Bronchial epithelial cell (primary cell): ENCODE measurements at regions not wholly inside any gene's neighbourhood (a gene's known extent, or its start where the extent isn't known, plus 50 kb on each side); places are given as distances from the start of the nearest gene placed in this dataset.

Experiments used
- DNase-seq: peaks from one replicate; pipeline ENCODE4 v3.0.0-alpha.2; 2010; ENCODE audit warnings: low read depth
- FAIRE-seq: peaks from 2 replicates; lab custom pipeline; 2011; peaks lifted over from hg19 to GRCh38; lab: Jason Lieb, UNC
- H3K27me3 ChIP-seq: 2 replicates; pipeline ENCODE4 v1.5.1; 2011; ENCODE audit warnings: low read length; ENCODE audit not compliant: control insufficient read depth, insufficient read depth
- H3K36me3 ChIP-seq: 2 replicates; pipeline ENCODE4 v1.5.1; 2011; ENCODE audit warnings: low read length; ENCODE audit not compliant: control insufficient read depth, insufficient read depth
- H3K4me3 ChIP-seq: 2 replicates; pipeline ENCODE4 v1.5.1; 2011; ENCODE audit warnings: mild to moderate bottlenecking, low read depth, low read length, control low read depth
- TF ChIP-seq, protein P1 (sequence below): IDR thresholded peaks from 2 replicates; pipeline ENCODE4 v1.5.1; 2011; ENCODE audit warnings: mild to moderate bottlenecking, moderate library complexity, low read length, control low read depth, inconsistent platforms; ENCODE audit not compliant: insufficient read depth, severe bottlenecking

DNA sequence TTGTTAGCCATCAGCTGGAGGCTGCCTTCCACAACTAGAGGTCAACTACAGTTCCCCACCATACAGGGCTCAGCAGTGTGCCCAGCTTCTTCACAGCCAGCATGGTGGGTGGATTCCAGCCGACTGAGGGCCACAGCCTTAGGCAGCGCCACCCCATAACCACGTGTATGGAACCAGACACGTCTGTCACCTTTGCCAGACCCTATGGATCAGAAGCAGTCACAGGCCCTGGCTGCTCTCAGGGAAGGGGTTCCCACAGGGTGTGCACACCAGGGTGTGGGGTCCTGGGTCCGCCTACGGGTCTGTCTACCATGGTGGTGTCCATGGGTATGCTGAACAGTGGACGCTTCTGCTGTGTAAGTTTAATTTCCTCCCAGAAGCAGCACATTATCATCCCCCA lies 265.0 kb upstream of the FOXF1 start:
- TF ChIP-seq, protein P1, sequence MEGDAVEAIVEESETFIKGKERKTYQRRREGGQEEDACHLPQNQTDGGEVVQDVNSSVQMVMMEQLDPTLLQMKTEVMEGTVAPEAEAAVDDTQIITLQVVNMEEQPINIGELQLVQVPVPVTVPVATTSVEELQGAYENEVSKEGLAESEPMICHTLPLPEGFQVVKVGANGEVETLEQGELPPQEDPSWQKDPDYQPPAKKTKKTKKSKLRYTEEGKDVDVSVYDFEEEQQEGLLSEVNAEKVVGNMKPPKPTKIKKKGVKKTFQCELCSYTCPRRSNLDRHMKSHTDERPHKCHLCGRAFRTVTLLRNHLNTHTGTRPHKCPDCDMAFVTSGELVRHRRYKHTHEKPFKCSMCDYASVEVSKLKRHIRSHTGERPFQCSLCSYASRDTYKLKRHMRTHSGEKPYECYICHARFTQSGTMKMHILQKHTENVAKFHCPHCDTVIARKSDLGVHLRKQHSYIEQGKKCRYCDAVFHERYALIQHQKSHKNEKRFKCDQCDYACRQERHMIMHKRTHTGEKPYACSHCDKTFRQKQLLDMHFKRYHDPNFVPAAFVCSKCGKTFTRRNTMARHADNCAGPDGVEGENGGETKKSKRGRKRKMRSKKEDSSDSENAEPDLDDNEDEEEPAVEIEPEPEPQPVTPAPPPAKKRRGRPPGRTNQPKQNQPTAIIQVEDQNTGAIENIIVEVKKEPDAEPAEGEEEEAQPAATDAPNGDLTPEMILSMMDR: no peak
- FAIRE-seq (no peak), DNase-seq (no peak)
- Histone ChIP-seq H3K27me3 (no peaks in the 10 kb centered on the region), H3K36me3 (no peaks in the 10 kb centered on the region), H3K4me3 (no peak overlapping the region)

DNA sequence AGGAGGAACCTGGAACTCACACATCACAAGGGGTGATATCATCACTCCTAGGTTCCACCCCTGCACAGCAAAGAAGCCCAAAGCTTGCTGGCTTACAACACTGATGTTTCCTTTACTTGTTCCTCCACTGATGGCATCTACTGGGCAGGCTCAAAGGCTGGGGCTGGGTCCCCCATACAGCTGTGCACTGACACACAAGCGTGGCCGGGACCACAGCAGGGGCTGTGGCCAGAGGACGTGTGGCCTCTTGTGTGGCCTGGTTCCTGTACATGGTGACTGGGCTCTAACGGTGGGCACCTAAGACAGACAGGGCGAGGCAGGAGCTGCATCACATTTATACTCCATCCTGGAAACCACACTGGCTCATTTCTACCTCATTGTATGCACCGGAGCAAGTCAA lies 264.4 kb upstream of the FOXF1 start:
- DNase-seq (no peak), FAIRE-seq (no peak)
- no peaks in the 10 kb centered on the region for H3K27me3 ChIP-seq
- no peak overlapping the region for H3K4me3 ChIP-seq
- no peaks in the 10 kb centered on the region for H3K36me3 ChIP-seq
- TF ChIP-seq, protein P1: no peak

DNA sequence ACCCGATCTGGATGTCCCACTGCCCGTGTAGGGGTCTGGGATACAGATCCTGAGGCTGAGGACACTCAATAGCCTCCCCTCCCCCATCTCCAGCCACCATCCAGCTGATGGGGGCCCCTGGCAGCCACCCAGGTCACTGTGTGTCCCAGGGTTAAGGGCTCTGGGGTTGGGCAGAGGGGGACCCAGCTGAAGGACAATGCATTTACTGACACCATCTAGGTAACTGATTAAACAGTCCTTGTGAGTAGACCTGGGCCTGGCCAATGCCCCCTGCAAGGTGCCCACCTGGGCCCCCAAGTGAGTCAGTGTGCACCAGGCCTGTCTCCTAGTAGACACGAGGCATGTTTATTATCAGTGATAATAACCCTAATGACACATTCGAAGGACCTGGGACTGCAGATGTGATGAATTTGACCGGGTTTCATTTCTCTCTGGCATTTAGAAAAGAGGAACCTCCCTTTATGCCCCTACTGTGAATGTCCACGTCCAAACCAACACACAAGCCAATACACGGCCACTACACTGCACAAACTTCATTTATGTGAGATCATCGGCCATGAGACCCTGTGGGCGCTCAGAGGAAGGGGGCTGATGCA lies 261.9 kb upstream of the FOXF1 start:
- Histone ChIP-seq H3K36me3 (no peaks in the 10 kb centered on the region), H3K27me3 (no peaks in the 10 kb centered on the region), H3K4me3 (no peak overlapping the region)
- DNase-seq: no peak
- TF ChIP-seq, protein P1: no peak
- FAIRE-seq: no peak

DNA sequence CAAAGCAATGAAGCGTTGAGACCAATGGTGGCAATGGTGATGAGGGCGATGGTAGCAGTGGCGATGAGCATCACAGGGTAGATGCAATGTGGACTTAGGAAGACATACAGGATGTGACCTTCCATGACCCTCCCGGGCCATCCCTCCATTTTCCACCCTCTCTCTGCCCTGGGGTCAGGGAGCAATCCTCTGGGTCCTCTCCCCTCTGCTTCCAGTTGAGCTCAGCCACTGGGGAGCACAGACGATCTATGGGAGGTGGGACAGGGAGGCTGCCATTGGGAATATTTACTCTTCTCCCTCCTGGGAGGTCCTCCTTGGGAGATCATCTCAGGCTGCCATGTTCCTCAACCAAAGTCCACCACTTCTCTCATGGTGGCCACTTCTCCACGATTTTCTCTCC lies 260.7 kb upstream of the FOXF1 start:
- FAIRE-seq (peak; percentile 43), DNase-seq (no peak)
- H3K27me3 ChIP-seq: no peaks in the 10 kb centered on the region

DNA sequence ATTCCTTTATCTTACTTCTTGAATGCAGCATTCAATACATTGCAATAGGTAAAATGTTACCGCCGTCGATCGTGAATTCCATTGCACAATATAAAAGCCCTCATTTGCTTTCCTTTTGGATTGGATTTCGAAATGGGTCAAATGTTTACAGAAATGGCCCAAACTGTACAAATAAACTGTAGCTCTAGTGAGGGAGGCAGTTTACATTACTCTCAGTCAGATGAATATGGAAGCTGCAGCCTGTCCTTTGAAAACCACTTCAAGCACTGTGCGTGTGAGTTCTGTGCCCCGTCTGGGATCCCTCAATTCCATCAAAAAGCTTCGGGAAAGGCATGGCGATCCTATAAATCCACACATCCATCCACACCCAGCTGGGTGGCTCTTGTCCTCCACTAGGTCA lies 258.6 kb upstream of the FOXF1 start:
- TF ChIP-seq, protein P1: no peak
- no peaks in the 10 kb centered on the region for H3K27me3 ChIP-seq
- FAIRE-seq (no peak), DNase-seq (no peak)
- H3K4me3 ChIP-seq: no peak overlapping the region
- H3K36me3 ChIP-seq: no peaks in the 10 kb centered on the region

More for the DNA sequence above, 260.7 kb upstream of the FOXF1 start:
- H3K36me3 ChIP-seq: no peaks in the 10 kb centered on the region
- TF ChIP-seq, protein P1: no peak
- no peak overlapping the region for H3K4me3 ChIP-seq

DNA sequence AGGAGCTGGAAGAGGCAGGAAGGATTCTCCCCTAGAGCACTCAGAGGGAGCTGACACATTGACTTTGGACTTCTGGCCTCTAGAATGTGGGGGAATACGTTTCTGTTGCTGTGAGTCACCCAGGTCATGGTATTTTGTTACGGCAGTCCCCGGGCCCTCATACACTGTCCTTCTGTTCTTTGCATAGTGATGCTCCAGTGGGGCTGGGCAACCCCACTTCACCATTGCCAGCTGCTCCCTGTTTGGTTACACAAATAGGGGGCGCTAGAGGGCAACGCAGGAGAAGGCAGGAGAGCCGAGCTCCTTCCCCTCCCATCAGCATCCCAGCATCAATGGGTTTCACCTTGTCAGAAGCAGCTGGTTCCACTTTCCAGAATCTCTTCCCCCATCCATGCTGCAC lies 257.7 kb upstream of the FOXF1 start:
- Histone ChIP-seq H3K36me3 (no peaks in the 10 kb centered on the region), H3K27me3 (no peaks in the 10 kb centered on the region), H3K4me3 (no peak overlapping the region)
- DNase-seq (no peak), FAIRE-seq (no peak)
- TF ChIP-seq, protein P1: no peak
